ENCODE measurements at regions not wholly inside any gene's neighbourhood (a gene's known extent, or its start where the extent isn't known, plus 50 kb on each side); places are given as distances from the start of the nearest gene placed in this dataset.

DNA sequence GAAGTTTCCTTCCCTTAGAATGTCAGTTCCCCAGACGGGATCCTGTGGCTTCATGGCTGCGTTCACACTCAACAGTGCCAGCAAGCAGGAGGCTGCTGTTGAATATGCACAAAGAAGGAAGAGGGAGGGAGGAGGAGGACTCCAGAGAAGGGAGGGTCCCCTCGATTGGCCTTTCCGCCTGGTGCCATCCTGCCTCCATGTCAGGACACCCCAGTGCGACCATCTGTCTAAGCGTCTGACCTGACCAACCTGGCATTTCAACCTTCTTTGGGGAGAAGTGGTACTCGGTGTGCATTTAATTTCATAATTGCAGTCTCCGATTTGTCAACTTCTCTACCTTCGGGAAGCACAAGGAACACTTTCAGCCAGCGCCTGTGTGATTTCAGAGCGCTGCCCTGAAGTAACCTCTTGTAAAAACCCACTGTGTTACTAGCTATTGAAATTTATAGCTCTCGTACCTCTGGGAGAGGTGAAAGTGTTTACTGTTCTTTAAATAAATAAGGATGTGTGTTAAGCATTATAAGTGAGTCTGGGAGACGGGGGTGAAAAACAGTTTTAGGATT is 1491.9 kb downstream of the TBC1D22A start:
- peak in 6 of 56 donors; percentile 12 to 31 (median 16) for DNase-seq

DNA sequence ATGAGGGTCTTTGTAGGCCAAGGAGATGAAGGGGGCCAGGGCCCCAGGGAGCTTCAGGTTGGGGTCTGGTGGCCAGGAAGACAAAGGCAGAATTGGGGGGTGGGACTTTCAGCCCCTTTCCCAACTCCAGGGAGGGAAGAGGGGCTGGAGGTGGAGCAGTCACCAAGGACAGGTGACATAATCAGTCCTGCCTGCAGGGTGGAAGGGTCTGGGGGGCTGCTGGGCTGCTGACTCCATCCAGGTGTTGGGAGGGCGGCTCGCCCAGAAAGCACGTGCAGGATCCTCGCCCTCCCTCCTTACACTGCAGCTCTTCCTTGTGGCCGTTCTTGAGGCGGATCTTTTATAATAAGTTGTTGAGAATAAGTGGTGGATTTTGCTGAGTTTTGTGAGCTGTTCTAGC is 1491.1 kb downstream of the TBC1D22A start:
- DNase-seq = no peak

DNA sequence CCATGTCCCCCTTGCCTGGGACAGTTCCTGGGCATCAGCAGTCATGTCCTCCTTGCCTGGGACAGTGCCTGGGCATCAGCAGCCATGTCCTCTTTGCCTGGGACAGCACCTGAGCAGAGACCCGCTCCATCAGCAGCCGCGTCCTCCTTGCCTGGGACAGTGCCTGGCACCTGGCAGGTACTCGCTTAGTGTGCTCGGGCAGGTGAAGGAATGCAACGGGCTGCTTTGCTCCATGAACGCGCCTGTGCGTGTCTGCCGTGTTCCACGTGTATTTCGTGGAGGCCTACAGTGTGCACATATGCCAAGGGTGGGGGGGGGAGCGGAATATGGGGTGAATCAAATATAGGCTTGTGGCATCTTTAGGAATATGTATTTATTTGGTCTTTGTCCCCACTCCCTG is 1490.7 kb downstream of the TBC1D22A start:
- DNase-seq = no peak

DNA sequence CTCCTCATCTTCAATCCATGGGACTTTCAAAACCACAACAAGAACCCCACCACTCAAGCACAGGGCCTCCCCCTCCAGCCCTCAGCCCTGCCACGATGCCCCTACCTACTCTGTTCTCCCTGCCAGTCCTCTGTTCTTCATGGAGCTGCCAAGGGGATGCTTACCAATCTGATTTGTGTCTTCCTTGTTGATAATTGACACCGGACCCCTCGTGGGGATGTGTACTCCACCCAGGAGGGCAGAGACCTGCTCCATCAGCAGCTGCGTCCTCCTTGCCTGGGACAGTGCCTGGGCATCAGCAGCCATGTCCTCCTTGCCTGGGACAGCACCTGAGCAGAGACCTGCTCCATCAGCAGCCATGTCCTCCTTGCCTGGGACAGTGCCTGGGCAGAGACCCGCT is 1489.2 kb downstream of the TBC1D22A start:
- DNase-seq = no peak

DNA sequence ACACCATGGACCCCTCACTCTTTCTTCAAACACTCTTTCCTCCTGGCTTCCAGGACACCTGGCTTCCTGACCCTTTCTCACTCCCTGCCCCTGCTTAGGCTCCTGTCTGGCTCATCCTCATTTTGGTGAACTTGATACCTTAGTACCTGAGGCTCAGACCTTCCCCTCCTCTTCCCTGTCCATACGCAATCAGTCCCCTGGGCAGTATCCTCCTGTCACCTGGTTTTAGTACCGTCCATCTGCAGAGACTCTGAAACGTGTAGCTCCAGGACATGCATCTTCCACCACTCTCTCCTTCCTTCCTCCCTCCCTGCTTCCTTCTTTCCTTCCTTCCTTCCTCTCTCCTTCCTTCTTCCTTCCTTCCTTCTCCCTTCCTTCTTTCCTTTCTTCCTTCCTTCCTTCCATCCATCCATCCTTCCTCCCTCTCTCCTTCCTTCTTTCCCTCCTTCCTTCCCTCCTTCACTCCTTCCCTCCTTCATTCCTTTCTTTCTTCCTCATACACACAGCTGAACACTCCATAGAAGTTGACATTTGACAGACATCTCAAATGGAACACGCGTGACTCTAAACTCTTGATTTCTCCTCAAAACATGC is 1488.6 kb downstream of the TBC1D22A start:
- no peak for DNase-seq

DNA sequence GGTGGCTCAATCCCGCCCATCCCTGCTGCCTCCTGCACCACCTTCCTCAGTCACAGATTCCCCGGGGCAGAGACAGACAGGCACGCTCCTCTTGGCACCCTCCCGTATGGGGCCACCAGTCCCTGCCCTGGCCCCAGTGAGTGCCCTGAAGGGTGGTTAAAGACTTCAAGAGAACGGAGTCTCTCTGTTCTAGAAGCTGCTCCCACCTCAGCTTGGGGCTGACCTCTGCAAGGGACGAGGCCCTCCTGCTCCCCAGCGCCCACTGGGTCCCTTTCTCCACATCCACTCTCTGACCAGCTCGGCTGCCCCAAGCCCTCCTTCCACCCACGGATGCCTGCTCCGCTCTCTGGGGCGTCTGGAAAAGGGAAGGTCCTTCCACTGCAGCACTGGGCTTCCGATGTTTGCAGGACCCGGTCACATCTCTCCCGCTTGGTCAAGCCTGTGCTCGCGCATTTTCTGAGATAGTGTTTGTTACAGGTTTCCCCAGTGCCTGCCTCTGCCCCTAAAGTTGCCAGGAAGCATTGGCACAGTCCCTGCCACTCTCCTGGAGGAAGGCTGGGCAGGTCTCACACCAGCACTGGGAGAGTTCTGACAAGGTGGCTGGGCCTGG is 1487.9 kb downstream of the TBC1D22A start:
- DNase-seq = no peak

DNA sequence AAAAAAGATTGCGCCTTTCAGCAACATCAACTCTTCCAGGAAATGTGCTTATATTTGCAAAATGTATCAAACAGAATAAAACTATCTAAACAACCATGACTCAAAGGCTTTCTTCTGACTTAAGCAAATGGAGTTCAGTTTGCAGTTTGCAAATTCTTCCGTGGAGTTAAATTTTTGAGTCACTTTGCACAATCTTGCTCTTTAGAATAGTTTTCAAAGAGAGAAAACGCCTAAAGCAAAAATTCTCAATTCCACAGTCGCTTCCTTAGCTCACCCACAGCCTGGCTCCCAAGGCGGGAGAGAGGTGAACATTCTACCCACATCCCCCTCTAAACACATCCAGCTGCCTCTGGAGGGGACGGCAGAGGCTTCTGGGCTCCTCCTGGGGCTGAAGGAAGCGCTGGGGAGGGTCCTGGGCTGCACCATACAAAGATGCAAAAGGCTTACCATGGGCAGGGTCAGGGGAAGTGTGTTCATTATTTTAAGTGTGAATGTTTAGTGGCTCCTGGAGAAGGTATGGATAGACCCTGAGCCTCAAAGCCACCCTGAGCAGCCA is 1487.3 kb downstream of the TBC1D22A start:
- DNase-seq = no peak

DNA sequence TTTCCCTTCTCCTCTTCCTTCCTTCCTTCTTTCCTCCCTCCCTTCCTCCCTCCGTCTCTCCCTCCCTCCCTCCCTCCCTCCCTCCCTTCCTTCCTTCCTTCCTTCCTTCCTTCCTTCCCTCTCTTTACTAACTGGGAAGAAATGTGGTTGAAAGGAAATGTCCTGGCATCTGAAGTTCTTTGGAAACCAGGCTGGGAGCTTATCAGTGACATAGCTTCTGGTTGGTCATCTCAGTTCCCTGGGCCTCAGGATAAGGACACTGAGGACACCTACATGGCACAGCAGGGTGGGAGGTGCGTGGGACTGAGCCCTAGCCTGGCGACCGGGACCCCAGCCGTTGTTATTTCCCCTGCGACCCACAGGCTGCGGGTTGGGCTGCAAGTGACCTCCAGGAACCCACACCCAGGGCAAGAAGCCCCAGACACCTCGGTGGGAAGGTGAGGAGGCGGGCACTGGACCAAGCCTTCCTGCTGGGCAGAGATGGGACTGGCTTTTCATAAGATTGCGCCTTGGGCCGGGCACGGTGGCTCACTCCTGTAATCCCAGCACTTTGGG is 1486.5 kb downstream of the TBC1D22A start:
- no peak for DNase-seq

DNA sequence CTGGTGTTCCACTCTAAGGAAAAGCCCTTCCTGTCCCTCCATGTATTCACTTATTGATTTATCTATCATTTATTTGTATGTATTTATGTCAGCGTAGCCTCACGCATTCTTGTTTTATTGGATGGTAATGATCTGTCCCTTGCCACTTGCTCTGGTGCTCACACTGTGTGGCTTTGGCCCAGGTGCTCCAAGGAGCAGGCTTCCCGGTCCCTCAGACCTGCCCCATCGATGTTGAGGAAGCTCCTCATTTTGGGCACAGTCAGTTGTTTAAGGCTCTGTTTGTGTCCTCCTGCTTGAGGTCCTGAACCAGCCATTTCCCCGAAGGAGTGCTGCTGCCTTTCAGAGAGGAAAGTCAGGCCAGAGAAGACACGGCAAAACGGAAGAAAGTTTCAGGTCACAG is 1485.4 kb downstream of the TBC1D22A start:
- no peak for DNase-seq

DNA sequence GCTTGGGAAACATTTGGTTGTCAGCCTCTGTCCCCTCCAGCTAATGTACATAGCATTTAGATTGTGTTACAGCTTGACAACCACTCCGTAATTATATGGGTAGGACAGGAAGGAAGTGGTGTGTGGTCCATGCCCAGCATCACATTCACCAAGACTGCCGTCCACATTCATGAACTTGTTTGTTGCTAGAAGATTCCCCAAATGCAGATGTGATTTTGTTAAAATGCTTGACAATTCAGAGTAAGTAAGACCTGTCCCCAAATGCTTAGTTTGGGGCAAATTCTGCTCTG is 1482.7 kb downstream of the TBC1D22A start:
- no peak for DNase-seq

DNA sequence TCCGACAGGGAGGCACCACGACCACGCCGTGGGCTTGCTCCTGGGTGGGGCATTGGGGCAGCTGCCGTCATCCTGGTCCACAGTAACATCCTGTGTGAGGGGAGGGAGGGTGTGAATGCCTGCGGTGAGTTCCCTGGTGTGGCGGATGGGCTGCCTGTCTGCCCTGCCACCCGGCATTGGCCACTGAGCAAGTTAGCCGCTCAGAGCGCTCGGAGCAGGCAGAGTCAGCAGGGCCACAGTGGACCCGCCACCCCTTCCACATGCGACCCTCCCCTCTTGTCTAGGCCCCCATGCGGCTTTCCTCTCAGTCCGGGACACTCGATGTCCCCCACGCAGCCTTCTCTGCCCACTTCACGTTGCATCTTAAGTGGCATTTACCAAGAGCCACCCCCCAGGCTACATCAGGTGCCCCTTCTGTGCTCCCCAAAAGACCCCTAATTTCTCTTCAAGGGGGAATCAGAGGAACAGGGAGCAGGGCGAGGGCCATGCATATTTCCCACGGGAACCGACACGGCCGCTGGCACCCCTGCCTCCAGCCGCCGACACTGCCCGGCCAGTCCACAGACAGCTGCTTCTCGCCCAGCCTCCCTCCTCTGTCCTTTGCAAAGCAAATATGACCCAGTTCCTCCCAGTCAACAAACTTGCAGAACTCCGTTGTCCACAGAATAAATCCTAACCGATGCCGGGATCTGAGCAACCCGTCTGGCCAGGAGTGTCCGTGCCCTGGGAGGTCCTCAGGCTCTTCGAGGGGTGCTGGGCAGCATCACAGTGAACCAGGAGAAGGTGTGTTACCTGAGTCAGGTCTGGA is 1482.1 kb downstream of the TBC1D22A start:
- no peak for DNase-seq

DNA sequence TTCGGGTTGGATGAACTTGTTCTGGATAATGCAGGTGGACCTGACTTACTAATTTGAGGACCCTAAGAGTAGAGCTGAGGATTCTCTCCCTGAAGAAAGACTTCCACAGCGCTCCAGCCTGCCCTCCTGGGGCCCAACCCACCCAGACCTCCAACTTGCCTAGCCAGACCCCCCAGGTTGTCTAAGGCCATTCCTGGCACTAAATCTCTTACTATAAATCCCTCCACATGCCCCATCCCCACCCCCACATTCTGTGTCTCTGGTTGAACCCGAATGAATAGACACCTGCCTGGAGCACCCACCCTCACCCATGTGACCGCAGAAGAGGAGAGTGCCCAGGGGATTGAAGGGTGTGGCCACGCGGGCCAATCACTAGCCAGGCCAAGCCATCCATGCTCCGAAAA is 1480.0 kb downstream of the TBC1D22A start:
- no peak for DNase-seq

DNA sequence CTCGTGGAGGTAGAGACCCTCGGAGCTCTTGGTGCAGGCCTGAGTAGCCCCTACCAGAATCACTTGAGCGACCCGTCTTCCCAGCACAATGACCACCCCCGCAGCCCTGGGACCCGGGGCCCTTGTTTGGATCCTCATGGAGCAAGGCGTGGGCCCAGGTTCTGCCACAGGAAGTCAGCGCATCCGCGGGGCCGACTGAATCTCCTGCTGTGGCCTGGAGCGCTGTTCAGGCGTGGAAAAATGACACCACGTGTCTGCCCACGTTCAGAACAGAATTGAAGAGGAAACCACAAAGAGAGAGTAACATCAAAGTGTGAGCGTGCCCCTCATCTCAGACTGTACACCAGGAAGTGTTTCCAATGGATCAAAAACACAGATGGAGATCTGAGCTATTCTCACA is 1479.2 kb downstream of the TBC1D22A start:
- DNase-seq = no peak

DNA sequence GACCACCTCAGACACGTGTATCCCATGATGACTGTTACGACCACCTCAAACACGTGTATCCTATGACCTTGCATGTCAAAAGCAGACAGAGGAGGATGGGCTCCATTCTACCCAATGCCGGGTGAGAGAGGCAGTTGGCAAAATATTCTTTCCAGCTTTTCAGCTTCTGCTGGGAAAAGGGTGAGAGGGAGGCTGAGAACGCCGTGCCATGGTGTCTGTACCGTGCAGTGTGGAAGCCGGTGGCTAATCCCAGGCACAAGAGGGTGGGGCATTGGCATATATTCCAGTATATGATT is 1478.4 kb downstream of the TBC1D22A start:
- no peak for DNase-seq

DNA sequence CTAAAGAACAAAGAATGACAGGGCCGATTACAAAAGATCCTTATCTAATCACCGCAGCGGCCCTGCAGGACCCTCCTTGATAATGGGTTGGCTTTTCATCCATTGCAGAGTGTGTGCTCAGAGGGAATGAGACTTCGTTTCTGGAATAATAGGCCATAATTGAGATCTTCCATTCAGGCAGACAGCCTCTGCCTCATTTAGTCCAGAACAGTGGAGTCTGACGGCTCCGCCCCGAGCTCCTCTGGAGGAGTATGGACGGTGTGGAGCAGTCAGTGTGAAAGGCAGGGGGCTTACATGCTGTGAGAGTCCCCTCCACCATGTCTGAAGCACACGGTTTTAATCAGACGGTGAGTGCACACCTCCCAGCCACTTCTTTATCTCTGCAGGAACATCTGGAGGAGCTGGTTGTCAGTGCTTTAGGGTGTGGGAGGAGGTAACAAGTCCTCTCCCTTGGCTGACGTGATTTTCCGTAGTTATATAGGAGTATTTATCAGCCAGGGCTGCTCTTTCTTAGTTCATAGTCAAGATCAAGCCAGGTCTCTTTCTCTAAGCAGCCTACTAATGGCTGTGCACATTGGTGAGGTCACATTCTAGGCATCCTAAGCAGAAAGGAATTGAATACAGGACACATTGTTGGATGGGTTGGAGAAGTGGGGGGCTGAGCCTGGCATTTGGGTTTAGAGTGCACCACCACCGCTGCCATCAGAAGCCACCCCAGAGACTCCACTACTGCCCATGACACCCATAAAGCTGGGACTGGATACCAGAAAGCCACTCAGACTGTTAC is 1477.9 kb downstream of the TBC1D22A start:
- no peak for DNase-seq

DNA sequence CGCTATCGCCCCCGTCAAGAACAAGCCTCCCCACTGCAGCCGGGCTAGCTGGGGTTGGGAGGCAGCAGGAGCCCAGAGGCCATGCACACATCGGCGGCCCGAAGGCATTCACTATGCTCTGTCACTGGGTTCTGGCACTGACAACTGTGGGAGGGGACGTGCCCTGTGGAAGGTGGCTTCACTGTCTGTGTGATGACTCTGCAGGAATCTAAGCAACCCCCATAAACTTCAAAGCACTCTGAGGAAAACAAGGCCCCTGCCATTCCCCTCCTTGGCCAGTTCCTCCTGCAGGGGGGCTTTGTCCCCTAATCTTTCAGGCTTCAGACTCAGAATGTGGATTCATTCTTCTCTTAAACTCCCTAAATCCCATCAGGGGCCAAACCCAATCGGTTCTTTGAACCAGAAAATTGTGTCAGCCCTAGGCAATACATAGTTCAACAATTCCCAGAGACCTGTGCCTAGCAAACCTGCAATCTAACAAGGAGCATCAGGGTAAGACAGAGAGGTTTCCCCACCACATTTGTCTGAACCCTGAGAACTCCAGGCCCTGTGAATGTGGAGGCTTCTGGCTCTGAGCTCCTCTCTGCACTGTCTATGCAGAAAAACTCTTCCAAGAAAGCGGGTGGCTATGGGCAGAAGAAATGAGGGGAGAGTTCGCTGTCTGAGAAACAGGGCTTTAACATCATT is 1477.2 kb downstream of the TBC1D22A start:
- no peak for DNase-seq

DNA sequence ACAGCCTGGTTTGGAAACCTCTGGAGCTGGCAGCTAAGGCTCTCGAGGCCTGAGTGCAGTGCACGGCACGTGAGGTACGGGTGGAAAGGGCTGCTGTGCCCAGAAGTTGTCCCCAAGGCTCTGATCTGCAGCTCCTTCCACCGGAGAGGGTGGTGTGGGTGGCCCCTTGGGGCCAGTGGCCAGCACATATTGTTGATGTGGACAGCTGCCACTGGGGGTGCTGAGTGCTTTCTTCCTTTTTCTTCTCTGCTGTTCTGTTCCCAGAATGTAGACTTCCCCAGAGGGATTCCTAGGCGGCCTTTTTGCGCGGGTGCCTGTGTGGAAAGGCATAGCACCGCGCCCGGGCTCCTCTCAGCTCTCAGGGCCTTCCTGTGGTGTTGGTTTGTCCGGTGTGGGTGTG is 1476.5 kb downstream of the TBC1D22A start:
- no peak for DNase-seq

DNA sequence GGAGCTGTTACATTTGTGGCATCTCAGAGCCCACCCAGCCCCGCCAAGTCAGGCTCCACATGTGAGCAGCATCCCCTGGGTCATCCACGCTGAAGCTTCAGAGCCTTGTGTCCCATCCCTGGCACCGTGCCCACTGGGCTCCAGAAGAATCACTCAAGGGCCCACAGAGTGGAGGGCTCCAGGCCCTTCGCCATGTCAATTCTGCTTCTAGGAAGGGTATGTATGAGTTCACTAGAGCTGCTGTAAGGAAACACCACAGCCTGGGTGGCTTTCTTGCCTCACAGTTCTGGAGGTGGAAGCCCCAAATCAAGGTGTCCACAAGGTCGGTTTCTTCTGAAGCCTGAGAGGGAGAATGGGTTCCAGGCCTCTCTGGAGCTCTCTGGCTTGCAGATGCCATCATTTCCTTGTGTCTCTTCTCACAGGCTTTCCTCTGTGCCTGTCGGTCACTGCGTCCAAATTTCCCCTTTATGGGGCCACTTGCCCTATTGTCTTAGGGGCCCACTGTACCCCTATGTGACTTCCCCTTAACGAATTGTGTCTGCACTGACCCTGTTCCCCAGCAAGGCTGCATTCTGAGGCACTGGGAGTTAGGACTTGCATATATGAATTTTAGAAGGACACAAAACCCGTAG is 1476.0 kb downstream of the TBC1D22A start:
- DNase-seq = no peak

DNA sequence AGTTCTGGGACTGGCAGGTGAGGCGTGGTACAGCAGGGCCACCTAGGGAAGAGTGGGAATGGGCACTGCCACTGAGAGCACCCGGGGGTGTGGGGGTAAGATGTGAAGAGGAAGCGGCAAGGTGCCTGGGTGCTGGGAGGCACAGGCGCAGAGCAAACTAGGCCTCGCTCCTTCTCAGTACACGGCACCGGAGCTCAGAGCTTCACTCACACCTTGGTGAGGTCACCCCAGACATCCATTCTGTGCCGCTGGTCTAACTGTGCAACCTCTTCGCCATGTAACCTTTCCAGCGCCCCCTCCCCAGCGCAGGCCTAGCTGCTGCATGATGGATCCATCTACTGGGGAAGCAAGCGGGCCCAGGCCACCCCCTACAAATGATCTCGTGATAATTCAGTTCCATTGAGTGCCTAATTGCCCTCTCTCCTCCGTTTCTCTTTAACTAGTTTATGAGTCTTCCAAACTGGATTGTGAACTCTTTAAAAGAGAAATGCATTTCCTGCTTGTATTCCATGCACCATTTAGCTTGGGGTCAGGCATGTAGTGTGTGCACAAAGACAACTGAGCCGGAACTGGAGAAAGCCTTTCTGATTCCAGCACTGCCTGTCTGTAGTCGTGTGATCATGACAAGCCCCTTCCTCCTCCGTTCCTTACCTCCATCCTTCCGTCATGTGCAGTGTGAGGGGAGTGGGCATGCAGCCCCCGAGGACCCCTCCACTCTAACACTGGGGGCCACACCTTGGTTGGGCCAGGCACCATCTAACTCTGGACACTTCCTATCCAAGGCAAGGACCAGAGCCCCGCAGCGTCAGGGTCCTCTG is 1475.2 kb downstream of the TBC1D22A start:
- DNase-seq = no peak
